Stomach (tissue), 8 donors: ENCODE measurements at regions not wholly inside any gene's neighbourhood (a gene's known extent, or its start where the extent isn't known, plus 50 kb on each side); places are given as distances from the start of the nearest gene placed in this dataset.

ENCODE experiments used
- DNase-seq, 2 donors: peaks; one replicate each; pipeline versions ENCODE4 v3.0.0 to v3.0.0-alpha.2; 2013 to 2019
- H3K27ac ChIP-seq, 5 donors: fragments of 200-600 bp in 4 of 5; sonication (generic) in 4 of 5; one replicate each; pipeline ENCODE4 v1.5.1; 2013 to 2019; ENCODE audit warnings: mild to moderate bottlenecking in 1 of 5, moderate library complexity in 1 of 5
- H3K27me3 ChIP-seq, 3 donors: fragments of 200-600 bp; sonication (generic); one replicate each; pipeline ENCODE4 v1.5.1; 2017 to 2019; ENCODE audit warnings: mixed run types in 1 of 3
- H3K36me3 ChIP-seq, 4 donors: fragments of 200-600 bp; sonication (generic); 1 replicate in 3 of 4; 2 replicates in 1 of 4; pipeline ENCODE4 v1.5.1; 2016 to 2019
- H3K4me1 ChIP-seq, 4 donors: fragments of 200-600 bp; sonication (generic); one replicate each; pipeline ENCODE4 v1.5.1; 2016 to 2019
- H3K4me3 ChIP-seq, 4 donors: fragments of 200-600 bp; sonication (generic) in 3 of 4; one replicate each; pipeline ENCODE4 v1.5.1; 2016 to 2019; ENCODE audit warnings: mild to moderate bottlenecking in 1 of 4
- H3K9me3 ChIP-seq, 4 donors: fragments of 200-600 bp; sonication (generic); one replicate each; pipeline ENCODE4 v1.5.1; 2016 to 2019
- EP300 ChIP-seq: sonication (generic); formaldehyde crosslinking; IDR thresholded peaks from one replicate; pipeline ENCODE4 v1.6.1; 2017; ENCODE audit warnings: antibody characterized with exemption
- POLR2A ChIP-seq, 4 donors: fragments of 450-650 bp; IDR thresholded peaks; one replicate each; pipeline ENCODE4 v1.6.1; 2016; ENCODE audit warnings: antibody characterized with exemption in 4 of 4, control low read depth in 2 of 4, mild to moderate bottlenecking in 1 of 4, moderate library complexity in 1 of 4
- POLR2AphosphoS5 ChIP-seq, 3 donors: sonication (generic); formaldehyde crosslinking; IDR thresholded peaks; one replicate each; pipeline ENCODE4 v1.6.1; 2016; ENCODE audit warnings: antibody characterized with exemption in 3 of 3
- WGBS, 5 donors: extraction: QIAGEN DNeasy Blood & Tissue Kit in 3 of 5; methylation state at CpG; one replicate each; pipeline versions ENCODE4 v1.1.5 to v1.1.7; 2013 to 2018; 5-methylcytosine and 5-hydroxymethylcytosine counted together
- intact Hi-C: fragments of 100-400 bp; cut with DNase I; formaldehyde crosslinking; loops from one replicate; pipeline ENCODE4 v1.15.1; 2023; ENCODE audit warnings: low total_unique reads
- TF ChIP-seq, protein P1 (sequence below), 7 experiments: fragments of 450-650 bp in 4 of 7; fragments of 200-600 bp in 3 of 7; sonication (generic) in 3 of 7; IDR thresholded peaks; one replicate each; pipeline ENCODE4 v1.5.1; 2016 to 2019; ENCODE audit warnings: antibody characterized with exemption in 7 of 7, control low read depth in 2 of 7, mild to moderate bottlenecking in 1 of 7
- donor health status: healthy with polysubstance abuse.
- donor health status: Bipolar disorder and iron deficiency.
- donor health status: healthy.

- H3K27me3 ChIP-seq: no peaks in the 10 kb centered on the region
- H3K36me3 ChIP-seq: no peaks in the 10 kb centered on the region
- H3K9me3 ChIP-seq: no peaks in the 10 kb centered on the region
- peaks cover 0 to 4% (median 0%) of the 10 kb centered on the region in 4 donors for H3K4me1 ChIP-seq
- DNase-seq: no peak
- intact Hi-C loops: no loop called here
- 27 to 63% (median 47%) methylated on average over 1 of the region's 1 CpG for WGBS, 5 donors
- H3K4me3 ChIP-seq: no peak overlapping the region
- H3K27ac ChIP-seq: no peak overlapping the region
- TF ChIP-seq, protein P1, sequence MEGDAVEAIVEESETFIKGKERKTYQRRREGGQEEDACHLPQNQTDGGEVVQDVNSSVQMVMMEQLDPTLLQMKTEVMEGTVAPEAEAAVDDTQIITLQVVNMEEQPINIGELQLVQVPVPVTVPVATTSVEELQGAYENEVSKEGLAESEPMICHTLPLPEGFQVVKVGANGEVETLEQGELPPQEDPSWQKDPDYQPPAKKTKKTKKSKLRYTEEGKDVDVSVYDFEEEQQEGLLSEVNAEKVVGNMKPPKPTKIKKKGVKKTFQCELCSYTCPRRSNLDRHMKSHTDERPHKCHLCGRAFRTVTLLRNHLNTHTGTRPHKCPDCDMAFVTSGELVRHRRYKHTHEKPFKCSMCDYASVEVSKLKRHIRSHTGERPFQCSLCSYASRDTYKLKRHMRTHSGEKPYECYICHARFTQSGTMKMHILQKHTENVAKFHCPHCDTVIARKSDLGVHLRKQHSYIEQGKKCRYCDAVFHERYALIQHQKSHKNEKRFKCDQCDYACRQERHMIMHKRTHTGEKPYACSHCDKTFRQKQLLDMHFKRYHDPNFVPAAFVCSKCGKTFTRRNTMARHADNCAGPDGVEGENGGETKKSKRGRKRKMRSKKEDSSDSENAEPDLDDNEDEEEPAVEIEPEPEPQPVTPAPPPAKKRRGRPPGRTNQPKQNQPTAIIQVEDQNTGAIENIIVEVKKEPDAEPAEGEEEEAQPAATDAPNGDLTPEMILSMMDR (IDR thresholded peaks at IDR 0.05): no peak
- no peak for TF ChIP-seq EP300
- no peak for TF ChIP-seq POLR2AphosphoS5 (IDR thresholded peaks at IDR 0.05)
- no peak for TF ChIP-seq POLR2A (IDR thresholded peaks at IDR 0.05)
Observed at GRCh38 chr5:93328833-93329232, 252.2 kb downstream of the NR2F1-AS1 start.

- whole genome bisulfite sequencing, 5 donors: 52 to 76% (median 70%) methylated on average over 1 of the region's 1 CpG
Observed at GRCh38 chr5:93327605-93328004, 253.4 kb downstream of the NR2F1-AS1 start.

DNA sequence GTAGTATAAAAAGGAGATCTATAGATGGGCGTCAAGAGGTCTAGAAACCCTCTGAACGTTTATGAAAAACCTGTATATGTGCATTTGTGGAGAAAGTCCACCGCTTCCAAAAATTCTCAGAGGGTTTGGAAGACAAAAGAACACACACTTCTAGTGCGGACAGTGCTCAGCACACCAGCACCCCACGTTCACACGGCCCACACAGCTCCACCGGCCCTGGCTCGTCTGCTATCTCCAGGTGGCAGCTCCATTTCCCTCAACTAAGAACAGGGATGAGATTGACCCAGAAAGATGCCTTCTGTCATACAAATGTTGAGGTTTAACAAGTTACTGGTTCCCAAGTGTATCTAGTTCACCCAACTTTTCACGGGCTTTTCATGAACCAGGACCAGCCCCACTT, 255.1 kb downstream of the NR2F1-AS1 start:
- Histone ChIP-seq H3K36me3 (no peaks in the 10 kb centered on the region), H3K9me3 (no peaks in the 10 kb centered on the region), H3K4me1 (peaks cover 0 to 4% (median 0%) of the 10 kb centered on the region in 4 donors), H3K27me3 (no peaks in the 10 kb centered on the region), H3K27ac (no peak overlapping the region), H3K4me3 (no peak overlapping the region)
- no peak for DNase-seq
- WGBS, 5 donors: 89 to 93% (median 90%) methylated on average over 9 of the region's 9 CpGs
- intact Hi-C loops: no loop called here
- no peak for TF ChIP-seq POLR2AphosphoS5 (IDR thresholded peaks at IDR 0.05)
- TF ChIP-seq, protein P1 (IDR thresholded peaks at IDR 0.05): no peak
- no peak for TF ChIP-seq EP300
- no peak for TF ChIP-seq POLR2A (IDR thresholded peaks at IDR 0.05)

More at GRCh38 chr5:93327605-93328004, 253.4 kb downstream of the NR2F1-AS1 start:
- DNase-seq: no peak
- Histone ChIP-seq H3K4me3 (no peak overlapping the region), H3K27me3 (no peaks in the 10 kb centered on the region), H3K4me1 (peaks cover 0 to 4% (median 0%) of the 10 kb centered on the region in 4 donors), H3K36me3 (no peaks in the 10 kb centered on the region), H3K27ac (no peak overlapping the region), H3K9me3 (no peaks in the 10 kb centered on the region)
- intact Hi-C loops: no loop called here
- TF ChIP-seq, protein P1 (IDR thresholded peaks at IDR 0.05): no peak
- TF ChIP-seq POLR2AphosphoS5 (IDR thresholded peaks at IDR 0.05) (no peak), EP300 (no peak)

DNA sequence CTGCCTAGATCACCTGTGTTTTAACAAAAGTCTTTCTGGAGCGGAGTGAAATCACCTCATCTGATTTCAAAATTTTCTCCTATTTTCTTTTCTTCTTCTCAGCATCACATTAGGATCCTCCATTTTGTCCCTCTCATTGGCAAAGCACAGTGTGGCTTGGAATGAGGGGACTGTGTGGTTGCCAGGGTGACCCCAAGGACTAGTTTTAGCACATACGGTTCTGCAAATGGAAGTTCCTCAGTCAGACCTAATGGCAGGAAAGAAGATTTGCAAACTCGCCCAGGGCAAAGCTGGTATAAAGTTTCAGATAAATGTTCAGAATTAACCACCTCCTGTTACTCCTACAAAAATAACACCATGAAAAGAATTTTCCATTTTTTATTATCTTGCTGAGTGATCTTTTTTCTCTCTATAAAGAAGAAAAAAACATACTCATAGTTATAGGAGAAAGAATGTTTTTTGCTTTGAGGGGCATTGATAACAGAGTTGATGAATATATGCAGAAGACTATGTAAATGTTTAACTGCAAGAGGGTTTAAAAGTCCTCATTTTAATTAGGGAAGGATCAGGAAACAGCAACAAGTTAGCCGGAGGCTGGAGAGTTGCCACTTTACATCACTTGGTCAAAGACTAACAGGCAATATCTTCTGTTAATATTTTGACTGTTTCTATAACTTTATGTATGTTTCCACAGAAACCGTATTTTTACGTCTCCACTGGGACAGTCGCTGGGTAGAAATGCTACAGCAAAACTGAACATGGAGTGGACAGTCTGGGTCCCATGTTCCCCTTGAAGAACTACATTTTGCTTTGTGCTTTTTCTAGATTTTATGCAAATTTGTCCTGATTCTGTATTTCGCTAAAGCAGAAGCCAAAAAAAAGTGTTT, 257.8 kb downstream of the NR2F1-AS1 start:
- H3K4me1 ChIP-seq: no peaks in the 10 kb centered on the region
- no peak overlapping the region for H3K4me3 ChIP-seq
- intact Hi-C loops: no loop called here
- no peaks in the 10 kb centered on the region for H3K36me3 ChIP-seq
- TF ChIP-seq POLR2A (IDR thresholded peaks at IDR 0.05): no peak
- TF ChIP-seq, protein P1 (IDR thresholded peaks at IDR 0.05): no peak
- no peak for TF ChIP-seq POLR2AphosphoS5 (IDR thresholded peaks at IDR 0.05)
- no peak for TF ChIP-seq EP300
- H3K27me3 ChIP-seq: no peaks in the 10 kb centered on the region
- H3K9me3 ChIP-seq: no peaks in the 10 kb centered on the region
- WGBS, 5 donors: 78 to 87% (median 83%) methylated on average over 8 of the region's 8 CpGs
- H3K27ac ChIP-seq: no peak overlapping the region
- no peak for DNase-seq
